ENCODE measurements at regions not wholly inside any gene's neighbourhood (a gene's known extent, or its start where the extent isn't known, plus 50 kb on each side); places are given as distances from the start of the nearest gene placed in this dataset.

DNA sequence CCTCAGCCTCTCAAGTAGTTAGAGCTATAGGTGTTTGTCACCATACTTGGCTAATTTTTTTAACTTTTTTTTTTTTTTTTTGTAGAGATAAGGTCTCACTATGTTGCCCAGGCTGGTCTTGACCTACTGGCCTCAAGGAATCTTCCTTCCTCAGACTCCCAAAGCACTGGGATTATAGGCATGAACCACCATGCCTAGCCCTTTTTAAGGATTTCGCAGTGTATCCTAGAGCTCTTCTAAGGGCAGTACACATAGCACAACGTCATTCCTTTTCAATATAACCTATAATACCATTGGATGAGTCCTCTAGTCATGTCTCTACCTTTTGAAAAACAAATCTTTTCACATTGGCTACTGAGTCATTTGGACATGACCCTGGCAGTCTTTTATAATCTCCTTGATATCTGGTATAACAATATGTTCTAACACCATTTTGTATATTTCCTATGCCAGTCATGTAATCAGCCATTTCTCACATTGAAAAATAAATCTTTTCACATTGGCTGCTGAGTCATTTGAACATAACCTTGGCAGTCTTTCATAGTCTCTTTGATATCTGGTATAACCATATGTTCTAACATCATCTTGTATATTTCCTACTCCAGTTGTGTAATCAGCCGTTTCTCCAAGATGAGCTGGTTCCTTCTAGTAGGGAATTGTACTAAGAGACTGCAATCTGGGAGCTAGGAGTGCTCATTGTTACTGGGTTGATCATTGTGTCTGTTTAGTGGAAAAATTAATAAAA is 944.7 kb downstream of the MCTP2 start:
- Histone ChIP-seq H4K20me1 (ENCODE audit: insufficient read depth, low read depth, low read length) (no peaks in the 10 kb centered on the region), H3K9me3 (ENCODE audit: low read length) (peaks cover 9% of the 10 kb centered on the region), H3K79me2 (ENCODE audit: low read length) (no peaks in the 10 kb centered on the region), H3K36me3 (ENCODE audit: insufficient read depth, low read length) (no peaks in the 10 kb centered on the region), H3K4me3 (ENCODE audit: low read length) (no peak overlapping the region), H3K4me2 (ENCODE audit: low read depth, low read length, poor library complexity, severe bottlenecking) (no peak overlapping the region), H3K9me2 (replicated peaks; ENCODE audit: insufficient read depth, low read length) (no peaks in the 10 kb centered on the region), H3K27me3 (ENCODE audit: low read length) (no peaks in the 10 kb centered on the region), H3K9ac (ENCODE audit: low read length) (no peak overlapping the region), H3K4me1 (ENCODE audit: low read length) (no peaks in the 10 kb centered on the region), H2AFZ (ENCODE audit: low read length) (no peak overlapping the region), H3K27ac (ENCODE audit: low read length) (no peak overlapping the region)
- no peak for DNase-seq

DNA sequence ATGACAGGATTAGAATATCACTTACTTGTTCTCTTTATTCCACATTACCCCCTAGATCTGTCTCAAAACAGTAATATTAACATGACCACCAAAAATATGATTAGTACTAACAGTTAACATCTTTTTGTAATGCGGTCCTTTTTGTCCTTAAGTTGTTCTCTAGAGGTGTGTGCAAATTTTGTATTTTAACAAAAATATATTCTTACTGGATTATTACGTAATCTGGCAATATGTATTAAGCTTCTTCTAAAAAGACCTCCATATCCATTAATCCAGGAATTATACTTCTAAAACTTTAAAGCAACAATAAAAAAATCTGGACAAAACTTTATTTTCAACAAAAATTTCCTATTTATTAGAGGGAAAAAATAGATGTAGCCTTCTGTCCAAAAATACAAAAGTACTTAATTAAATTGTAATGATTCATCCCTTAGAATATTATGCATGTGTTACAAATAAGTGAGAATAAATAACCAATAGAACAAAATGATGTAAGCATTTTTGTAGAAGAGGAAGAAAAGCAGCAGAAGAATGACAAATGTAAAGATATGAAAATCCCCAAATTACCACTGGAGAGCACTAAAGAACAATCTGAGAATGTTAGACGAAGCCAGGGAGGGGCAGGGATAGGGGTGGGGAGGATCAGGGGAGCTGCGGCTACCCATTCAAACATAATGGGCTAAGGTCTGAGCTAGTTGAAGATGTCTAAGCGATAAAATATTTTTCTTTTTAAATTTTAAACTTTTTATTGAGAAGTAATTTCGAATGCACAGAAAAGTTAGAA is 945.6 kb downstream of the MCTP2 start:
- H2AFZ ChIP-seq (ENCODE audit: low read length): no peak overlapping the region
- H3K4me2 ChIP-seq (ENCODE audit: low read depth, low read length, poor library complexity, severe bottlenecking): no peak overlapping the region

DNA sequence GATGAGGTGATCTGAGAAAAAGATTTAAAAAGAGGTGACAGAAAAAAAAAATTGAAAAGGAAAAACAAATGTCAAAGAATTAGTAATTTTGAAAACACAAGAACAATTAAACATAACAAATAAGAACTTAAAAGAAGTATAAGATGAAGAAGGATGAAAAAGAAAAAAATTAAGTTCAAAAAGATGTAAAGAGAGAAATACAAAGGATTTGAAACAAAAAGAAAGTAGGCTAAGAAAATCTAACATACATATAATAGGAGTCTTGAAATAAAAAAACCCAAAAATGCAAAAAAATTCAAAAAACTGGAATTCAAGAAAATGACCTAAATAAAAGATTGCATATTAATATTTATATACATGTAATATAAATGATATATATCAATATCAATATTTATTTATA is 949.2 kb downstream of the MCTP2 start:
- Histone ChIP-seq H3K9me3 (ENCODE audit: low read length) (peaks cover 9% of the 10 kb centered on the region), H3K4me1 (ENCODE audit: low read length) (no peaks in the 10 kb centered on the region), H3K4me3 (ENCODE audit: low read length) (no peak overlapping the region), H3K9me2 (replicated peaks; ENCODE audit: insufficient read depth, low read length) (no peaks in the 10 kb centered on the region), H3K27me3 (ENCODE audit: low read length) (no peaks in the 10 kb centered on the region), H2AFZ (ENCODE audit: low read length) (no peak overlapping the region), H3K36me3 (ENCODE audit: insufficient read depth, low read length) (no peaks in the 10 kb centered on the region), H3K4me2 (ENCODE audit: low read depth, low read length, poor library complexity, severe bottlenecking) (no peak overlapping the region), H3K9ac (ENCODE audit: low read length) (no peak overlapping the region), H3K79me2 (ENCODE audit: low read length) (no peaks in the 10 kb centered on the region), H3K27ac (ENCODE audit: low read length) (no peak overlapping the region), H4K20me1 (ENCODE audit: insufficient read depth, low read depth, low read length) (no peaks in the 10 kb centered on the region)
- DNase-seq: no peak

More for the DNA sequence above, 945.6 kb downstream of the MCTP2 start:
- DNase-seq: no peak
- H3K27me3 ChIP-seq (ENCODE audit: low read length): no peaks in the 10 kb centered on the region
- no peak overlapping the region for H3K4me3 ChIP-seq (ENCODE audit: low read length)
- H3K79me2 ChIP-seq (ENCODE audit: low read length): no peaks in the 10 kb centered on the region
- no peaks in the 10 kb centered on the region for H3K9me2 ChIP-seq (replicated peaks; ENCODE audit: insufficient read depth, low read length)
- no peaks in the 10 kb centered on the region for H3K36me3 ChIP-seq (ENCODE audit: insufficient read depth, low read length)
- no peaks in the 10 kb centered on the region for H3K4me1 ChIP-seq (ENCODE audit: low read length)
- H3K9ac ChIP-seq (ENCODE audit: low read length): no peak overlapping the region
- no peaks in the 10 kb centered on the region for H4K20me1 ChIP-seq (ENCODE audit: insufficient read depth, low read depth, low read length)
- H3K9me3 ChIP-seq (ENCODE audit: low read length): peaks cover 9% of the 10 kb centered on the region
- no peak overlapping the region for H3K27ac ChIP-seq (ENCODE audit: low read length)

DNA sequence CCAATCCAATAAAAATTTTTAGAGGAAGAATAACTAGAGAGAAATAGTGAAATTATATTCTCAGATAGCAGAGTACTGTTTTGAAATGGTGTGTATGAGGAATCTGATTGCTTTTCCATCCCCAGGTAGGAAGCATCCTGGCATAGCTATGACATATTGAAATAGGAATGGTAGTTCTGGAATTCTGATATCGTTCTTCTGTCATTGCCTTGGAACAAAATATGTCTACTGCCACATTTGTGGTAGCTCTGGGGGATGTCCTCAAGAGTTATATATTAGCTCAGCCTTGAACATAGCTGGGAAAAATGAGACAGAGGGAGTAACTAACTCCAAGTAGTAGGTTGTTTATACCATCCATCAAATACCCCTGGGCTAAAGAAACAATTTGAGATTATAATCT is 950.7 kb downstream of the MCTP2 start:
- DNase-seq: no peak
- no peak overlapping the region for H3K4me3 ChIP-seq (ENCODE audit: low read length)
- H3K4me2 ChIP-seq (ENCODE audit: low read depth, low read length, poor library complexity, severe bottlenecking): no peak overlapping the region
- H3K9me2 ChIP-seq (replicated peaks; ENCODE audit: insufficient read depth, low read length): no peaks in the 10 kb centered on the region
- H3K9me3 ChIP-seq (ENCODE audit: low read length): peaks cover 9% of the 10 kb centered on the region
- H3K4me1 ChIP-seq (ENCODE audit: low read length): no peaks in the 10 kb centered on the region
- H4K20me1 ChIP-seq (ENCODE audit: insufficient read depth, low read depth, low read length): no peaks in the 10 kb centered on the region
- no peak overlapping the region for H2AFZ ChIP-seq (ENCODE audit: low read length)
- no peak overlapping the region for H3K9ac ChIP-seq (ENCODE audit: low read length)
- H3K36me3 ChIP-seq (ENCODE audit: insufficient read depth, low read length): no peaks in the 10 kb centered on the region
- no peak overlapping the region for H3K27ac ChIP-seq (ENCODE audit: low read length)
- H3K27me3 ChIP-seq (ENCODE audit: low read length): no peaks in the 10 kb centered on the region
- no peaks in the 10 kb centered on the region for H3K79me2 ChIP-seq (ENCODE audit: low read length)

DNA sequence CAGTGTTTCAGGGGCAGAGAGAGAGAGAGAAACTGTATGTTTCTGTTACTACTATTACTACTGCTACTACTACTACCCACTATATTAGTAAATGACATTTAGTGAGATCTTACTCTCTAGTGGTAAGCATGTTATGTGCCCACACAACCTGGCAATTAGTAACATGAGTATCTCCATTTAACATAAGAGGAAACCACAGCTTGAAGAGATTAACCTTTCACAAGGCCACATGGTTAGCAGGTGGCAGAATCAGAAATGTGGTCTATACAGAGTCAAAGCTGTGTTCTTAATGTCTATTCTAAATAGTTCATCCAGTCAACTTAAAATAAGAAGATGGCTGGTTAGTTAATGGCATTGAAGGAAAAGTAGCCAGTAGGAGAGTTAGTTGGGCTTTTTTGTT is 961.6 kb downstream of the MCTP2 start:
- H3K9me3 ChIP-seq (ENCODE audit: low read length): peaks cover 34% of the 10 kb centered on the region
- no peak overlapping the region for H3K27ac ChIP-seq (ENCODE audit: low read length)
- H3K4me2 ChIP-seq (ENCODE audit: low read depth, low read length, poor library complexity, severe bottlenecking): no peak overlapping the region
- no peak overlapping the region for H2AFZ ChIP-seq (ENCODE audit: low read length)
- H3K9ac ChIP-seq (ENCODE audit: low read length): no peak overlapping the region
- no peaks in the 10 kb centered on the region for H3K4me1 ChIP-seq (ENCODE audit: low read length)
- DNase-seq: no peak
- no peaks in the 10 kb centered on the region for H3K9me2 ChIP-seq (replicated peaks; ENCODE audit: insufficient read depth, low read length)
- no peak overlapping the region for H3K4me3 ChIP-seq (ENCODE audit: low read length)
- H4K20me1 ChIP-seq (ENCODE audit: insufficient read depth, low read depth, low read length): no peaks in the 10 kb centered on the region
- no peaks in the 10 kb centered on the region for H3K27me3 ChIP-seq (ENCODE audit: low read length)
- H3K79me2 ChIP-seq (ENCODE audit: low read length): no peaks in the 10 kb centered on the region
- H3K36me3 ChIP-seq (ENCODE audit: insufficient read depth, low read length): no peaks in the 10 kb centered on the region

DNA sequence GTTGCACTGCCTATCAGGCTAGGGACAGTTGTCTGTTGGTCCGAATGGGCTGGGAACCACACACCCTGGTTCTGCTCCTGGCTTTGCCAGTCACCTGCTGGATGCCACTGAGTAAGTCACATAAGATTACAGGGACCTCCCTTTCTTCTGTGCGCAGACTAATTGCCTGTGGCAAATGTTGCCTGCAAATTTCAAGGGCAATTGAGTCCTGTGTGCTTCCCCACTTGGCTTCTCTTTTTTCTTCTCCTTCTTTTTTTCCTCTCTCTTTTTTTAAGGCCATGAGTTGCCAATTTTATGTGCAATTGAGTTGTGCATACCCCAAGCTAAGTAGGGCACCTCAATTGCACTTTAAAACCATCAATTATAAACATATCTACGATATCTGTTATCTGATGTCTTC is 963.4 kb downstream of the MCTP2 start:
- no peaks in the 10 kb centered on the region for H3K9me2 ChIP-seq (replicated peaks; ENCODE audit: insufficient read depth, low read length)
- DNase-seq: no peak
- H3K4me3 ChIP-seq (ENCODE audit: low read length): no peak overlapping the region
- no peaks in the 10 kb centered on the region for H3K36me3 ChIP-seq (ENCODE audit: insufficient read depth, low read length)
- H3K27me3 ChIP-seq (ENCODE audit: low read length): no peaks in the 10 kb centered on the region
- peaks cover 35% of the 10 kb centered on the region; the same call in 1 of the 2 replicates for H3K9me3 ChIP-seq (ENCODE audit: low read length)
- H3K79me2 ChIP-seq (ENCODE audit: low read length): no peaks in the 10 kb centered on the region
- H3K9ac ChIP-seq (ENCODE audit: low read length): no peak overlapping the region
- no peaks in the 10 kb centered on the region for H3K4me1 ChIP-seq (ENCODE audit: low read length)
- no peak overlapping the region for H2AFZ ChIP-seq (ENCODE audit: low read length)
- no peak overlapping the region for H3K4me2 ChIP-seq (ENCODE audit: low read depth, low read length, poor library complexity, severe bottlenecking)
- H3K27ac ChIP-seq (ENCODE audit: low read length): no peak overlapping the region
- H4K20me1 ChIP-seq (ENCODE audit: insufficient read depth, low read depth, low read length): no peaks in the 10 kb centered on the region

DNA sequence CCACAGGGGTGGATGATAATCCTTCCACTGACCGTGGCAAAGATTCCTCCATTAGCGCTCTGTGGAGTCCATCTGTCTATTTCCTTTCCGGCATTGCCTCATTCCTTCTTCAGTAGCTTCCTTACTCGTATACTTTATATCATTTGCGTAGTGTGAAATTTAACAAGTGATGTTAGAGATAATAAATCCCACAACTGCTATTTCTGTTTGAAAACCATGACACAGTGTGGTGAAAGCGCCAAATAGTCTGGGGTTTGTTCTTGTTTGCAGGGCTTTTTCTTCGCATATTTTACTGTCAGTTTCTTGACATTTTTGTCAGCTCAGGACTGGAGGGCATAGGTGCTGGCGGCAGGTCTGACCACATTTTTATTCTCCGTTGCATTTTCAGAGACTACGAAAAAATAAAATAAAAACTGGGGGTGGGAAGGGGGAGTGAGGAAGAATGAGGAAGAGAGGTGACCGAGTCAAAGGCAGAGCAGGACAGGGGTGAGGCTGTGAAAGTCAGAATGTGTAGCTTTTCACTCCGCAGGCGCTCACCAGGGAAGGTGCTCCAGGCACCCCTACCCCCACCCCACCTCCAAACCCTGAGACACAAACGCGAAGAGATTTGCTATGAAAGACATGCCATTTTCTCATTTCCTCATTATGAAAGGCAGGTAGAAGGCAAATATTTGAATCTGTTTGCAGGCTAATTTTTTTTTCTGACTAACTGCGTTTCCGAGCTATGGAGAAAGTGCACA is 965.0 kb downstream of the MCTP2 start:
- Histone ChIP-seq H3K4me3 (ENCODE audit: low read length) (no peak overlapping the region), H2AFZ (ENCODE audit: low read length) (no peak overlapping the region), H3K4me1 (ENCODE audit: low read length) (no peaks in the 10 kb centered on the region), H4K20me1 (ENCODE audit: insufficient read depth, low read depth, low read length) (no peaks in the 10 kb centered on the region), H3K4me2 (ENCODE audit: low read depth, low read length, poor library complexity, severe bottlenecking) (no peak overlapping the region), H3K36me3 (ENCODE audit: insufficient read depth, low read length) (no peaks in the 10 kb centered on the region), H3K27me3 (ENCODE audit: low read length) (no peaks in the 10 kb centered on the region), H3K79me2 (ENCODE audit: low read length) (no peaks in the 10 kb centered on the region), H3K27ac (ENCODE audit: low read length) (no peak overlapping the region), H3K9me3 (ENCODE audit: low read length) (peaks cover 24% of the 10 kb centered on the region; the same call in 1 of the 2 replicates), H3K9me2 (replicated peaks; ENCODE audit: insufficient read depth, low read length) (no peaks in the 10 kb centered on the region), H3K9ac (ENCODE audit: low read length) (no peak overlapping the region)
- DNase-seq: no peak

Measured in Karpas-422 (cell line).